Ammon's horn (tissue), 1 donor: ENCODE measurements at regions not wholly inside any gene's neighbourhood (a gene's known extent, or its start where the extent isn't known, plus 50 kb on each side); places are given as distances from the start of the nearest gene placed in this dataset.

ENCODE experiments used
- DNase-seq: peaks from one replicate; pipeline ENCODE4 v3.0.0-alpha.2; 2016; ENCODE audit warnings: low spot score

DNA sequence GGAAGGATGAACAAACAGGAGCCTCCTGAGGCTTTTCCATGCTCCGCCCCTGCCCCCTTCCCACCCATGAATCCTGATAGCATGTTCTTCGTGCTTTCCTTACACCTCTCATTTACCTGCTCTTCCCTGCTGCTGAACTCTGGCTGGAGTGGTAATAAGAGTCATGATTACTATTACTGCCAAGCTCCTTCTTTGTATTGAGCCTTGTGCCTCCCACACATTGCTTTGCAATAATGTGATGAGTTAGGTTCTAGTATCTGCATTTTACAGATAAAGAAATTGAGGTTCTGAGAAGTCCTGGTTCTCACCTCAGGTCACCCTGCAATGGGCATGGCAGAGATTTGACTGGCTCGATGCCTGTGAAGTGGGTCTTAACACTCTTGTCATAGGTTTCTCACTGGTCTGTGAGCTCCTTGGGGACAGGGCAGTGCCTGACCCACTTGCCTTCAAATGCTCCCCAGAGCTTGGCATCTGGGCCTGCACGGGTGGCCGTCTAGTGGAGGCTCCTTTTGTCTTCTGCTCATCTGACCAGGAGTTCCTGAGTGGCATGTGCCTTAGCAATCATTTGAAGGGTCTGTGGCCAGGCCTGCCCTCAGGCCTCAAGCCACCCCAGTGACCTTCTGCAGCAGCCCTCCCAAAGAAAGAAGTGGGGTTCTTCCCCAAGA, 309.2 kb upstream of the ZMIZ1 start:
- no peak for DNase-seq

DNA sequence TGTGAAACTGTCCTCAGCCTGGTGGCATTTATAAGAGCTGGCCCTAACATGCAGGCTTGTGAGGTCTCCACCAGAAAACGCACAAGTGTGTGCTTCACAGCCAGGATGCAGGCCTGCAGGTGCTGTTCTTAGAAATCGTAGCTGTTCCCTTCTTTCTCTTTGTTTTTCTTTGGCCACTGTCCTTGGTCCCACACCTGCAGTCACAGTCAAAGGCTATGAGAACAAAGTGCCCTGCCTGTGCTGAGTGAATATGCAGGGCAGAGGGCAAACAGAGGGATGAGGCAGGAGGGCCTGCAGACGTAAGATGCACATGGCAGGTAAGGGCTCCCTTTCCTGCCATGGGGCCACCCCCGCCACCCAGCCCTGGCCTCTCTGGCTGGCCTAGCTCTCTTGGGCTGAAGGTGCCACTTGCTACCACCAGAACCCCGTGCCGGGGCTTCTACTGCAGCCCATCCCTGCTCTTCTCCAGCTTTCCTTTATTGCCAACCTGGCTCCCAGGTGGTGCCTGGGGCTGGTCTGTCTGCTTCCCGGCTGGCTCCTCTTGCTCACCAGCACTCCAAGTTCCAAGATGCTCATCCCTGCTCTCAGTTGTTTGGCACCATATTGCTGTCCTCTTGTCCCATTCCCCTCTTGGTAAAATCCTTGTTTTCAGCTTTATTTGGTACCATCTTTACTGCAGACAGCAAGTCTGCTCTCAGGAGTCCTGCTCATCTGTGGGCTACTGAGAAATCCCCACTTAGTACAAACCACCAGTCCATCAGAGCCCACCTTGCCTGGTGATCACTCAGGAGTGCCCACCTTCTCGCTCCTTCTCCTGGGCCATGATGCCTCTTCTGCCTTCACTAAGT, 308.1 kb upstream of the ZMIZ1 start:
- no peak for DNase-seq

DNA sequence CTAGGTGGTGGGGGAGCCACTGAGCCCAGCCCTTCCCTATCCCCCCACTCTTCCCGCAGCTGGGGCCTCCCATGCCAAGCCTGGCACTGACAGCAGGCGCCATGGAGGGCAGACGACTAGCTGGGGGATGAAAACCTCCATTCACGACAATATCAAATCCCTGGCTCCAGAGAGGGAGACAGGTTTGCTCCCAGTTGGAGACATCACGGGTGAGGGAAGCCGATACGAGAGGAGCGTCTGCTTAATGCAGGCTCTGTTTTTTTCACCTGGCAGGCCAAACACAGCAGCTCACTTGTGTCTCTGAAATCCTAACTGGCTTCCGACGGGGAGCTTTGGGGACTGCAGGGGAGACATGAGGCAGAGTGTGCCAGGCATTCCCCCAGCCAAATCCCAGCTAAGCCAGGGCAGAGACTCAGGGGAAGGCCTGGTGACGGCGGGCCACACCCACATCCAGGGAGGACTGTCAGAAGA, 307.4 kb upstream of the ZMIZ1 start:
- no peak for DNase-seq

DNA sequence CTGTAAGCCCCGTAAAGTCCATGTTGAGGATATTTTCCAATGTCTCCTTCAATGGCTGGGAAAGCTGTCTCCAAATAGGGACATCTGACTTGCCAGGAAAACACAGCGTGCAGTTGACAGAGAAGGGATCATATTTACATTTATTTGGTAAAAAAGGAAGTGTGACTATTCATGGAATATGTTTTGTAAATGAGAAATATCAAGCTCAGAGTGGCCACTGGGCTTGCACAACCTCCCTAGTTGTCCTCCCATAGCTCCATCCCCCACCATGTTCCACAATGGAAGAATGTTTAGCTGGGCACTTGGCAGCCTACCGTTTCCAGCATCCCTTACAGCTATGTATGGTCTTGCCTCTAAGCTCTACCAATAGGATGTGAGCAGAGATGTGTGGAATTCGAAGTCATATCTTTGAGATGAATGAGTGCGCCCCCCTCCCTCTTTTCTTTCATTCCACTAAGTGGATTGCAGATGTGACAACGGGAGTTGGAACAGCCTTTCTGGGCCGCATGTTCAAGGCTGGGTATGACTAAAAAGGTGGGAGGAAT, 306.6 kb upstream of the ZMIZ1 start:
- no peak for DNase-seq

DNA sequence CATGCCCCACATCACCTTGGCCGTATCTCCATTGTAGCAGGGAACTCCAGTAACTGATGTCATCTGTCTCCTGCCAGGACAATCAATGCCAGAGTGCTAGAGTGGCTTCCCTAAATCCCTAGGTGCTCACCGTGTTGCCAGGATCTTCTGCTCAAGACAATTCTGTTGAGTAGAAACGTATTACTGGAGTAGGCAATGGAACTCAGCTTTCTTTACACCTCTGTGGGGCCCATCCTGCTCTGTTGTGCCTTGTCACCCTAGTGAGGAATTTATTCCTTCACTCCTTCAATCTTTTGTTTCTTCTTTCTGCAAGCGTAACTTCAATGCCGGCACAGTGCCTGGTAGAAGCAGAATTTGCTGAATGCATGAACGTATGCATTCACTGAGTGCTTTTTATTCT, 305.5 kb upstream of the ZMIZ1 start:
- DNase-seq = no peak

DNA sequence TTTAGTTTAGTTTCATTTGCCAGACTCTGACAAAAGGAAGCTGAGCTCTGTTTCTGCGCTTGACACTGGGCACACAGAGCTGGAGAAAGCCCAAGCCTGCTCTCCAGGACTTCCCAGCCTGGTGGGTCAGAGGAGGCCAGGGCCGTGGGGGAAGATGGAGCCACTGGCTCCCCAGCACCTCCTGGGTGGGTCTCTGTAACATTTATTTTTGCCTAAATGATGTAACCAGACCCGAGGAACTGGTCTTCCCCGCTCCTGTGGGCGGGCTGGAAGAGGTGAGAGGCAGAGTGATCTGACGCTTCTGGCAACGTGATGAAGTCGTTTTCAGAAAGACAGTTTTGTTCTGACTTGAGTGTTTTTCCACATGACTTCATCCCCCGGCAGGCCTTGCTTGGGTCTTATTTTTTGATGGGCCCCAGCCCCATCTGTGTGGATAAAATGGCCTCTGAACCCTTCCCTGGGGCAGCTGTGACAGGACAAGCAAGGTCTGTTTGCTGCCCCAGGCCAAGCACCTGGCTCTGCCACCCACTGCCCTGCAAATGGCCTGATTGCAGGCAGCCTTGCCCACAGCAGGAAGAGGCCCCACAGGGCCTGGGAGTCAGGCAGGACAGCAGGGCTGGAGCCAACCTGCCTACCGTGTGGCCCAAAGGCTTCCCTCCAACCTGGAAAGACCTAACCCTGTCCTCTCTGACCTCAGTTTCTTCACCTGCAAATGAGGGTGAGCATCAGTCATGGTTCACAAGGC, 304.9 kb upstream of the ZMIZ1 start:
- peak; percentile 39 for DNase-seq

DNA sequence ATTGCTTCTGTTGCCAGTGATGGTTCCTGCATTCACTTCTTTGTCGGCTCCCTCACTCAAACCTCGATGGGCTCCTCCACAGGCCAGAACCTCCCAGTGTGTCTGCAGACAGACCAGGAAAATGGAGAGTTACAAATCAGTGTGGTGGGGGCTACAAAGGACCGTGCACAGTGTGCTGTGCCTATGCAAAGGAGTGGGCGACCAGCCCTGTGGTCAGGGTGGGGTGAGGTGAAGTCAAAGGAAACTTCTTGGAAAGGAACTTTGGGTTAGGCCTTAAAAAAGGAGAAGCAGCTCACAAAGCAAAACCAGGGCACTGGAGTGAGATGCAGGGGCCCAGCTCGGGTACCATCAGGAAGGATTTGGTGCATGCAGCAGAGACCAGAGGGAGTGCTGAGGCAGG, 304.3 kb upstream of the ZMIZ1 start:
- DNase-seq = no peak

DNA sequence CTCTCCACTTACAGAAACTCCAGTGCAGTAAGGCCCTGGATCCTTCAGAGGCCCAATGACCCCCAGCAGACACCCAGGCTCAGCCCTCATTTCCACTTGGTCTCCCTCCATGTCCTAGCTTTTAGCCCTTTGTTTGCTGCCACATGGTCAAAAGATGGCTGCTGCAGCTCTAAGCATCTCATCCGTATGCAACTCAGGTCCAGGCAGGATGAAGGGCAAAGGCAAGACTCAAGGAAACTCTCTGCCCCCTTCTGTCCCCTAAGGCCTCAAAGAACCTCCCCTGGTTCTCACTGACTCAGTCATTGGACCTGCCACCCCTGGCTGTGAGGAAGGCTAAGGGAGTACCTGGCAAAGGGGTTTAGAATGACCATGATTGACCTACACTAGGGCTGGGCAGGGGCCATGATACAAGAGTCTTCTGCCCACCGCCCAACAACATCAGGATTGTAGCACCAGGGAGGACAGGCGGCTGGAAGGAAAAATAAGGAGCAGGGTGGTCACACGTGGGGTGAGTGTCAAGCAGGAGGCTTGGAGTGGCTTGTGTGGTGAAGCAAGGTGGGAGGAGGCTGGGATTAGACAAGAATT, 303.8 kb upstream of the ZMIZ1 start:
- no peak for DNase-seq

DNA sequence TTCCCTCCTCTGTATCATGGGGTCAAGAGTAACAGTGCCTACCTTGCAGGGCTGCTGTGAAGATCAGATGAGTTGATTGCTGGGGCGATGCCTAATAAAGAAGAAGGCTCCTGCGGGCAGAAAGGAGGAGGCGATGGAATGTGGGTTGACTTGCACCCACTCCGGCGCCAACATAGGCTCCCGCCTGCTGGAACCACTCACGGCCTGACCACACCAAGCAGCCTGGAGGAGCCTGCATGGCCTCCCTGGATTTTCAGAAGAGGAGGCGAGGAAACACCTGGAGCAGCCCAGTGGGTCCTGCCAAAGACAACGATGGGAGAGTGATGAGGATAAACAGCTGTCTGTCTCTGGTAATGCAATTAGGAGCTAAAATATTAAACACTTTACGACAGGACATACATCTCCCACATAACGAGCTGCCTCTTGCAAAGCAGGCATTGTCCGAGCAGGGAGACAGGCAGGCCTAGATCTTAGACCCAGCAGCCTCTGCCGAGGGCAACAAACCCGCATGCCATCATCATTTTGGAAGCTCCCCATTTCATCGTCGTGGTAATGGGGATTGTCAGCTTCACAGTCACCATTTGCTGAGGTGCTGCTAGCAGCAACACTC, 302.9 kb upstream of the ZMIZ1 start:
- no peak for DNase-seq

DNA sequence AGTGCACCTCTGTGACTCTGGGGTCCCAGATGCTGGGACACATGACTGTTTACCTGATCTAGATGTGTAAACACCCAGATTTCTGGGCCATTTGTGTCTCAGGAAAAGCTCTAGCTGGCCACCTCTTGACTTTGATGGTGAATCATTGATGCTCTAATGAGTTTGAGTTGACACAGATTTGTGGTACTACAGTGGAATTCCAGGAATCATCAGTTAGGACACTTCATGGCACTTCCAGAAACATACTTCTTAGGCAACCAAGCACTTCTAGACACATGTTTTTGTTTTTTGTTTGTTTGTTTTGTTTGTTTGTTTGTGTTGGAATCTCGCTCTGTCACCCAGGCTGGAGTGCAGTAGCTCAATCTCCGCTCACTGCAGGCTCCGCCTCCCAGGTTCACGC, 302.2 kb upstream of the ZMIZ1 start:
- DNase-seq = no peak

DNA sequence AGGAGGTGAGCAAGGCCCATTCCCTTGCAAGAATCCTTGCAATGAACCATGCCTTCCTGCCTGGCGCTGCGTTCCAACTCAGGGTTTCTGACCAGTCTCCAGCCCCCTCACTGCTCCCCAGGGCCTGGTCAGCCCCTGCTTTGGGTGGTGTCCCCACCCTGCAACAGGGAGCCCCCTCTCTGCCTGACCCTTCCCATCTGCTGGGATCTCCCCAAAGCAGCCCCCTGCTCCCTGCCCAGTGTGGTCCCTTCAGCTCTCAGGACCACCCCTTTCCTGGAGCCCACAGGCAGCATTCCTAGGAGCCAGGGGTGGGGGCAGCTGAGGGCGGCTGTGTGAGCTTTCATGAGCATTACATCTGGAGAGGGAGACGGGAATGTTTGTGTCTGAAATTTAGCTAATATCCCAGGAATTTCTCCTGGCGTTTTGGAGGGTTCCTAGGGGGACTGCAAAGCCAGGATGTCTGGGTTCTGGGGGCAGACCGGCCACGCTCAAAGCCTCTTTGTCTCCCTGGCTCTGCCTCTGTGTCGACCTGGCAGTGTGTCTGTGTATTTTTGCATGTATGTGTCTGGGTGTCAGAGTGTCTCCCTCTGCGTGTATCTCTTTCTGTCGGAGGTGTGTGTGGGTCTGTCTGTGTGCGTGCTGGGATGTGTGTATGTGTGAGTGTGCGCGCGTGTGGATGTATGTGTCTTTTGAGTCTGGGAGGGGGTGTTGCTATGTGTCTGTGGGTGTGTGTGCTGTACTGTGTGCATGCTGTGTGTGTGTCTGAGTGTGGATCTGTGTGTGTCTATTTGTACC, 300.5 kb upstream of the ZMIZ1 start:
- no peak for DNase-seq

DNA sequence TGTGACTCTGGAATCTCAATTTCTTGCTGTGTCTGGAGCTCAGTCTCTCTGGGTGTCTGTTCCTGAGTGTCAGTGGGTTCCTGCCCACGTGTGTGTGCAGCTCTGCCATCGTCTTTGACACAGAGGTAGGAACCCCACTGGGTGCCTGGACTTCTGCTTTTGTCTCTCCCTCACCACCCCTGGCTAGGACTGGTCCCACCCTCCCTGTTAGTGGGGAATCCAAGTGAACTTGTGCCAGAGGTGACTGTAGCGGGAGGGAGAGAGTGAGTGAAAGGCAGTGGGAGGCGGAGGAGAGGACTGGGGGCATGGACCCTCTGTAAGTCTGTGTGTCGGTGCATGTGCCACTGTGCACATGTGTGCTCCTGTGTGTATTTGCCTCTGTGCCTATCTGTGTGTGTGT, 299.9 kb upstream of the ZMIZ1 start:
- DNase-seq = no peak

DNA sequence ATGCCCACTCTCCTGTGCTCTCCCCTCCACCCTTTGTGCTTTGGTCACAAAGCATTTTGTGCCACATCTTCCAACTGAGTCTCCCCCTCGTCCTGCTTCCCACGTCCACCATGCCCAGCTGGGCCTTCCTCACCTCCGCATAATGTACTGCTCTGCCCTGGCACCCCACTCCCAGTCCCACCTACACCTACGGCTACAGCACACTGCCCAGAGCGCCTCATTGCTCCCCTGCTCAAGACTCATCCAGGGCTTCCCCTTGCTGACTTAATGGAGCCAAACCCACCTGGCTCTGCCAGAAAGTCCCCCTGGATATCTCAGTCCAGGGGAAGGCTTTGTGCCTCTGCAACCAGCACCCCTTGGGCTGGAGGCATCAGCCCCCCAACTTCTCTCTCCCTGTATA, 299.2 kb upstream of the ZMIZ1 start:
- DNase-seq = no peak

DNA sequence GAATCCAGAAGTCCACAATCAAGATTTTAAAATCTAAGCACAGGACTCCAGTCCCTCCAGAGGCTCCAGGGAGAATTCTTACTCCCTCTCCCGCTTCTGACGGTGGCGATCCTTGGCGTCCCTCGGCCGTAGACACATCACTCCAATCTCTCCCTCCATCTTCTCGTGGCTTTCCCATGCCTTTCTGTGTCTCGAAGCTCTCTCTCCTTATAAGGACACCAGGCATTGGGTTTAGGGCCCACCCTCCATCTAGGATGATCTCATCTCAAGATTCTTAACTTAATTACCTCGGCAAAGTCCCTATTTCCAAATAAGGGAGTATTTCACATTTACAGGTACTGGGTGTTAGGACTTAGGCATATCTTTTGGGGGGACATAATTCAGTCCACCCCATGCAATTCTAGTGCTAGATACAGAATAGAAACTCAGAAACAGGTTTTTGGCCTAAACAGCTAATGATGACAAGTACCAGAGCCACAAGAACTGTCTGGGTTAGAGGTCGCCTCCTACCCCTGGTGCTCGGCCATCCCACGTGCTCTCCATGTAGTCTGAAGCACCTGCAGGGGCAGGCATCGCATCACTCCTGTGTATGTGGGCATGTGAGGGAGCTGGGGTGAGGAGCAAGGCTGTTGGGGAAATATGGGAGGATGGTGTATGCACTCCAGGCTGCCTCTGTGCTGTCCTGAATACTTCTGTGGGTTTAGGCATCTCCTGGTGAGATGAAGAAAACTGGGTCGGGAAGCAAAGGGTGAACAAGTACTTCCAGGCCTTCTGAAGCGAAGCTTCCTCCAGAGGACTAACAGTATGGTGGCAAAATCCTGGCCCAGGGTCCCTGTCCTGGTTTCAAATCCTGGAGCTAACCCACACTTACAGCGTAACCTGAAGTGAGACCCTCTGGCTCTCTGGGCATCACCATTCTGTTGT, 298.3 kb upstream of the ZMIZ1 start:
- no peak for DNase-seq

DNA sequence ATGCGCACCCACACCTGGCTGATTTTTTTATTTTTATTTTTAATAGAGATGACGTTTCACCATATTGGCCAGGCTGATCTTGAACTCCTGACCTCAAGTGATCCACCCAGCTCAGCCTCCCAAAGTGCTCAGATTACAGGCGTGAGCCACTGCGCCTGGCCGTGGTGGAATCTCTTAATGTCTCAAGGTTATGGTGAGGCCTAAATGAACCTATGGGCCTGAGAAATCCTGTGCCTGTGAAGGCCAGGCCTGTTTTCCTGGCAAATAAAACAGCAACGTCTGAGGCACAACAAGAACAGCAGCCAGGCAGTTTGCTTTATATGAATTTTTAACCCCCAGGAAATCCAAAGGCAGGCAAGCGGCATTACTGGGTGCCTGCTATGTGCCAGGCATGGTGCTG, 297.5 kb upstream of the ZMIZ1 start:
- no peak for DNase-seq

DNA sequence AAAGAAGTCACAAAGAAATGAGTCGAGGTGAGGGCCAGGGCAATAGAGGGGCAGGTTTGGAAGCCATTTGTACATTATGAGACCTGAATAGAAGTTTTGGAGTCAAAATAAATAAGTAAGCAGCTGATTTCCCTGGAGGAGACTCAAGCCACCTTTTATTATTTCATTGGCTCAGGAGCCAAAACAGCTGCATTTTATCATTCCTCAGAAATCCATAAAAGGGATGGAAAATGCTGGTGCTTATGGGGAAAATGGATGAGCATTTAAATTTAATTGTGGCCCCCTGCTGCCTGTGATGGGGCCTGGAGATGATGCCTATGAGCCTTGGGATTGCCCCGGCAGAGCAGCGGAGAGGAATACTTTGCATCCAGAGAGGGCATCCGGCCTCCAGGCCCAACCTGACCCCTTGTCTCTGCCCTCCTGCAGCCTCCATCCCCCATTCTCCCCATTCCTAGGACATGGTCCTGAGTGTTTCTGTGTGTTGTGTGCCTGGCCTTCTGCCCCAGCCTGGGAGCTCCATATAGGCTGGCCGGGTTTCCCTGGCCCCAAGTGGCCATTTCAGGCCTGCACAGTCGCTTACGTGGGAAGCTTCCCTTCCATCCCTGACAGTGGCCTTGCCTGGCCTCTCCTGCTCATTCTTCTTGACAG, 296.8 kb upstream of the ZMIZ1 start:
- no peak for DNase-seq

DNA sequence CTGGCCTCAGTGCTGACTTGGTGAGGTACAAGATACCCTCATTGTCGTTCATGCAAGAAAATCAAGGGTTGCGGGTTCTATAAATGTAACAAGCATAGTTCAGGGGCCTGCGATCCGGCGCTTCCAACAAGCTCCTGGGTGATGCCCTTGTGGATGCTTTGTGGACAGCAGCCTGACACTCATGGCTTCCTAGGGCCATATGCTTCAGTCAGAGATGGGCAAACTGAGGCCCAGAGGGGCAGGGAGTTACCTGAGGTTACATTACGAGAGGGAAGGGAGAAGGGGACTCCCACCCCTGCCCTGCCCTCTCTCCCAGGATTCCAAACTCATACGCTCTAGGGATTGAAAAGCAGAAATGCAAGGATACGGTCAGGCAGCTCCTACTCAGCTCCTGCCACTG, 296.3 kb upstream of the ZMIZ1 start:
- no peak for DNase-seq

DNA sequence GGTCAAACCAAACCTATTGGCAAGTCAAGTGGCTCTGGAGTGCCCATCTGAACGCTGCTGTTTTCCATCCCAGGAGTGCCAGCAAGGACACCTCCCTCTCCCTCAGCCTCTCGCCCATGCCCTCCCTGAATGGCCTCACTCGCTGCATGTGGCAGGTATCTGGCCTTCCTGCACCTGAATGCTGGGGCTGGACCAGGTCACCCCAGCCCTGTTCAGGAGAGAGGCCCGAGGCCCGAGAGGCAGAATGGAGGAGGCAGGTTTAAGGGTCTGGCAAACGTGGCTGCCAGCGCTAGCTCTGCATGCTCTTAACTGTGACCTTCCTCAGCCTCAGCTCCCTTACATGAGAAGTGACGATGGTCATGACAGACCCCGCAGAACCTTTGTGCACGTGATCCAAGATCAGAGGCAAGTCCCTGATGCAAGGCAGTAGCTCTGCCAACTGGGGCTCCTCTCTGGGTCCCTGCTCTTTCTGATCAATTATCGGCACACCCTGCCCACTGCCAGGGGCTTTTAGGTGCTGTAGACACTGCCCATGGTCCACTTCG, 295.7 kb upstream of the ZMIZ1 start:
- DNase-seq = no peak

DNA sequence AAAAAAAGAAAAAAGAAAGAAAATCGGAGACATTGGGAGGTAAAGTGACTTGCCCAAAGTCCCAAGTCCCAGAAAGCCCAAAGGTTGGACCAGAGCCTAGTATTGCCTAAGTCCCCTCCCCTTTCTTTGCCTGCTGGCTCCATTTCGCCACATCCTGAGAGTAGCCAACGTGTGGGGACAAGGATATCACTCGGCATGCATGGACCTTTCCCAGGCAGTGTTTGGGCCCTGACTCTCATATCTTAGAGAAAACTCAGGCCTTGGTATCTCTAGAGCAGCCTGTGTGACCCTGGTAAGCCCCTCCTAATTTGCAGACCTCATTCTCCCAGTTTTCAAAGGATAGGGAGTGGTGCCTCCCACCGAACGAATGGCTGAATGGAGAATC, 294.2 kb upstream of the ZMIZ1 start:
- no peak for DNase-seq
